GM21447 (cell line): ENCODE measurements at regions not wholly inside any gene's neighbourhood (a gene's known extent, or its start where the extent isn't known, plus 50 kb on each side); places are given as distances from the start of the nearest gene placed in this dataset.
"Not testable (repeated sequence)": the region's sequence is repeated elsewhere in the genome, so short reads cannot be mapped to it uniquely, and the experiment has no call there.

Source experiments
- ATAC-seq: cut with Tn5 transposase; IDR thresholded peaks from one replicate; pipeline ENCODE4 v1.9.1; 2021; ENCODE audit not compliant: unreplicated experiment

- no peak for ATAC-seq
These were observed 131.9 kb downstream of the NPR3 start for GRCh38 chr5:32842813-32843530.

DNA sequence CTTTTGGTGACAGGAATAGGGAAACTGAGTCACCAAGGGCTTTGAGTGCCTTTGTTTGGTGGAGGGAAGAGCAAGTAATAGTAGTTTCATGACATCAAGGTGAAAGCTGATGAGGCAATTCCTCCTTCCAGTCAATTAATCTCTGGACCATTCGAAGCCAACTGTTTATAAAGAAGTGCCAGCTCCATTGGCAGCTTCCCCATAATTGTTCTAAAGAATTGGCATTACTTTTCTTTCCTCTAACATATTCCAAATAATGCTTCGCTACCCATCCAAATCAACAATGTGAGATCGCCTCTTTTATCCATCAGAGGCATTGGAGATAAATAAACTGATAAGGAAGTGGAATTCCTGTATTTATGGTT is 132.4 kb downstream of the NPR3 start:
- ATAC-seq: no peak

- ATAC-seq: no peak
These were observed 134.1 kb downstream of the NPR3 start for GRCh38 chr5:32845171-32845570.

DNA sequence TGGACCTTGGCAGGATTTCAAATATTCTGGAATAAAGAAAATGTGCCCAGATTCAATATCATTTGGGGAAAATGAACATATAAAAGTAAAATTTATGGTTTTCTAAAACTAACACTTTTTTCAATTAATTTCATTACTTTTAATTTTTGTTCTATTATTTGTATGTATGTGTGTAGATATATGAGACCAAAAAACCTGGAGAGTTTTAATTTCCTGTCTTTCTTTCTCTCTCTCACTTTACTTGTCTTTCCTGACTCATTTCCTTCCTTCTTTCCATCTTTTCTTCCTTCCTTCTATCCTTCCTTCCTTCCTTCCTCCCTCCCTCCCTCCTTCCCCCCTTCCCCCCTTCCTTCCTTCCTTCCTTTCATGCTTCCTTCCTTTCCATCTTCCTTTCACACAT is 137.0 kb downstream of the NPR3 start:
- ATAC-seq: no peak

GRCh38 chr5:32848681-32849080 is 137.6 kb downstream of the NPR3 start:
- no peak for ATAC-seq

DNA sequence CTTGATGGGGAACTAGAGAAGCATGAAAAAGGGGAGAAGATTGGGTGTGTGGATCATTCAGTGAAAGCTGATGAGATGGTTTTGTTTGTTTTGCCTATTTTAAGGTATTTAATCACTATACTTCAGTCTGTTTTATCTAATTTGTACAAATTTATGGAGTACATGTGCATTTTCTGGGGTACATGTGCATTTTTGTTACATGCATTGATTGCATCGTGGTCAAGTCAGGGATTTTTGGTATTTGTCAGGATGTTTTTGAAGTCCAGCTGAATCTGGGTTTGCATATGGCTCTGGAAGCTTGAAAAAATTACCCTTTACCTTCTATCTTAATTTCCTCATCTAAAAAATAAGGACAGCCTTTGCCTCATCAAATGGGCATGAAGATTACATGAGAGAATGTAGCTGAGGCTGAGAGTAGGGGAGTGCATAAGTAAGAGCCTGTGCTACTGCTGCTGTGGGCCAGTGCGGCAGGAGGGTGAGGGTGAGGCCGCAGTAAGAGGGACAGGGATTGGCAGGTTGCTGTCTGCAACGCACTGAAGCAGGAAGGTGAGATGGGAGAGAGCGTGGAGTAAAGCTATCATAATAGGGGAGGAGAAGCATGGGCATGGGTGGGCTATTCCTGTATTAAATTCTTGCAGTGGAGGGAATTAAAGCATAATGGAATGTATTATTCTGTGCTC is 139.8 kb downstream of the NPR3 start:
- ATAC-seq: no peak

DNA sequence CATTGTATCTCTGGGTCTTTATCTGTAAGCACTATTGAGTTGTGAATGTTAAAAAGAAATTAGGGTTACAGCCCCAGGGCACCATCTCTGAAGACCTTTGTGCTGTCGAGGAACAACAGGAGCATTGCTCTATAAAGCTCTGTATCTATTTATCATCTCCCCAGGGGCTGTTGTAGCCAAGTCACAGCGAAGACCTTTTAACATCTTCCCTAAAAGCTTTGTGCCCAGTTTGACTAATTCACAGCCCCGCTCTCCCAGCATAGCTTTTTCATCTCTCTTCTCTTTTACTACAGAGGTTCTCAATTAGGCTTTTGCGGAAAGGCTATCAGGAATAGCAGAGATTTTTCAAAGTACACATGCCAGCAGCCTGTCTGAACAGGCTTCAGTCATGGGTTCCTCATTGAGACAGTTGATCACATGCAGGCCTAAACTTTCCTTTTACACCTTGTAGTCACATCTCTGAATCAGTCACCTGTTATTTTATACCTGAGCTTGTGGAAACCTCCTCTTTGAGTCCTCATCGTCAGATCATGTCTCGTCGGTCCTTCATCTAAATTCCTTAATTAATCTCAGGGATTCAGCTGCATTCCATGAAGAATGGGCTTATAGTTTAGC is 140.5 kb downstream of the NPR3 start:
- ATAC-seq: no peak

DNA sequence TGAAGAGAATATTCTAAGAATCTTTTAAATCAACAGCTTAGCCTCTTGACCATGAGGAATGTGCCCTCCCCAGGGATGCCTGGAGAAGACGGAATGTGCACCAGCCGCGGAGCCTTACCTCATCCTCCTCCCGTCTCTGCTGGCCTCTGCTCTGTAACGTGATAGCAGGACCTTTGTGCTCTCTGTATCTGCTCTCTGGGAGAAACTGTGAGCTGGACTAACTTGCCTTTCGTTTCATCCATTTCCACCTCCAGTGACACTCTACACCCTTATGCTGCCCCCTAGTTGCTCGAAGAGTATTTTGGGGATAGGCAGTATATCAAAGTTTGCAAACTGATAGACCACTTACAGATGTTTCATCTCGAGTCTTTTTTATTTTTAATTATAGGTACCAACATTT is 141.4 kb downstream of the NPR3 start:
- no peak for ATAC-seq

DNA sequence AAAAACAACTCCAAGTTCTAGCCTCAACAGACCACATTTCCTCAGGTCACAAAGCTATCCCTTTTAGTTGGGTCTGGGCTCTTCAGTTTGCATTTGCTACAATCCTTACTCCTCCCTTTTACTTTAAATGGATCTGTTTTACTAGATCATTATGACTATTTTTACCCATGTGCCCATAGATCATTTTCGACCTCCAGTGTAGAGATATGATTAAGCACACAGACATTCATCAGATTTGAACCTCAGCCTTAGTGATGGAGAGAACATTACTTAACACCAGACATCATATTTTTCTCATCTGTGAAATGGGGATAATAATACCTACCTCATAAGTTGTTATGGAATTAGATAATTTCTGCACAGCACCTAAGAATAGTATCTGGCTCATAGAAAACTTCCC is 141.9 kb downstream of the NPR3 start:
- no peak for ATAC-seq

DNA sequence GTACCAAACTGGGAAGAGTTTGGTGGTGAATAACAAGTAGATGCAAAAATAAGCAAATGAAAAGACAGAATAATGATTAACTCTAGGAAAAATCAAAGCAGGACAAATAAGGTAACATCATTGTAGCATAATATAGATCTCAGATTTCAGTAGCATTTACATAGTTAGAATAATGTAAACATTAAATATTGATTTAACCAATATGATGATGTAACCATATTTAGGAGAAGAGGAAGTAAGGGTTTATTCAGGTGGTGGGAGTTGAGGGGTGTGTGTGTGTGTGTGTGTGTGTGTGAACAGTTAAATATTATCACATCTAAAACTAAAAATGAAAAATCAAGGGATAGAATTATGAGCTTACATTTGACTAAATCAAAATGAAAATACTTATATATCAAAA is 143.4 kb downstream of the NPR3 start:
- ATAC-seq: no peak

GRCh38 chr5:32859211-32859641 is 148.1 kb downstream of the NPR3 start:
- no peak for ATAC-seq

GRCh38 chr5:32865475-32865874 is 154.4 kb downstream of the NPR3 start:
- ATAC-seq: no peak

DNA sequence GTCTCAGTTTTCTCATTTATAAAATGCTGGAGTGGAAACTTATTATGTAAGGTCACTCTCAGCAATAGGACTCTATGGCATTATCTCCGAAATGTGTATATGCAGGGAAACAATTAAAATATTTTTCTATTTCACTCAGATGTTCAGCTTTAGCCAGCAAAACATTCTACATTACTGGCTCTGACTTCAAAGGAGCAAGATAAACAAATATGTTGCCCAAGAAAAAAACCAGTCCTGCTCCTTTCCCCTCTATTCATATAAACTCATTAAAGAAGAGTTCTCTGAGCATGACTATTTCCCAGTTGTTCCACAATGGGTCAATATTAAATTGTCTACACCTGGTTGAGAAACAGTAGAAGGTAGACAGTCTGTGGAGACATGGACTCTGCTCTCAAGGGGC is 155.0 kb downstream of the NPR3 start:
- no peak for ATAC-seq

DNA sequence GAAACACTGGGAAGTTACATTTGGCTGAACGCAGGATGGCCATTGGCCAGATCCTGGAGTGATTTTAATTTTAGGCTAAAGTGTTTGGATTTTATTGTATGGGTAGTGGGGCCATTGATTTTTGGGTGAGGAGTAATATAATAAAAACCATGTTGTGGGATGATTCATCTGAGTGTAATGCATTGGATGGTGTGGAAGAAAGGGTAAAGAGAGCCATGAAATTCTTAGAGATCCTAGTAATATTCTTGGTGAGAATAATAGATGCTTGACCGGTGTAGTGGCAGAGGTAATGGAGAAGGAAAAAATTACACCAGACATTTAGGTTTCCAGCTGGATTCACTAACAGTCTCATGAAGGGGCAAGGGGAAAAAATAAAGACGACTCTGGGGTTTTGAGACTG is 158.1 kb downstream of the NPR3 start:
- no peak for ATAC-seq

- no peak for ATAC-seq
These were observed 165.7 kb downstream of the NPR3 start for GRCh38 chr5:32876791-32877190.

GRCh38 chr5:32879364-32879763 is 168.2 kb downstream of the NPR3 start:
- ATAC-seq: not testable (repeated sequence)

- ATAC-seq: no peak
These were observed 169.7 kb downstream of the NPR3 start for GRCh38 chr5:32880796-32881195.

DNA sequence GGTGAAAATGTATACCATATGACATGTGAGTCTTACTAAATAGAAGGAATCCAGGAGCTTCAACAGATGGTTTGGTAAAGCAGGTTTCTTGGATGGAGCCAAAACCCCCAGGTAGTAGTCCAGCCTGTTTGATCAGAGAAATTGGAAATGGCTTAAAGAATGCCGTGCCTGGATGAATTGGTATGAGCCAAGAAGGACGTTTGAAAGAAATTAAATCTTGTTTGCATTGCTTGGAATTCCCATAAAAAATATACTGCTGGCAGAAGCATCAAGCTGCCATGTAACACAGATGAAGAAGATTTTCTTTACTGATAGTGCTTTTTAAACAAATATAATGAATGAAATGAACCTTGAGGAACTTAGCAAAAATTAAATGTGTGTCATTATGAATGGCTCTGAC is 176.3 kb downstream of the NPR3 start:
- no peak for ATAC-seq

DNA sequence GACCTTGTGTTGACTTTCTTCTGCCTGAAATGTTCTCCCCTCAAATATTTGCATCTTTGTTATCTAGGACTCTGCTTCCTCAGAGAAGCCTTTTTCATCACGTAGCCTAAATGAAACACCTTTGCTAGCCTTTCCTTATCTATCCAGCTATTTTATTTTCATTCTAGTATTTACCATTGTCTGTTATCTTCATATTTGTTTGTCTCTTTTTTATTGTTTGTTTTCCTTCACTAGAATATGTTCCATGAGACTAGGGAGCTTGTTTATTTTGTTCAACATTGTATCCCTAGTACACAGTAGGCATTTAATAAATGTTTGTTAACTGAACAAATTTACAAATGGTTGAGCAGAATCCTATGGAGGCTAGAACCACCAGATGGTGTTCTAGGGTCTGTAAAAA is 178.0 kb downstream of the NPR3 start:
- no peak for ATAC-seq

DNA sequence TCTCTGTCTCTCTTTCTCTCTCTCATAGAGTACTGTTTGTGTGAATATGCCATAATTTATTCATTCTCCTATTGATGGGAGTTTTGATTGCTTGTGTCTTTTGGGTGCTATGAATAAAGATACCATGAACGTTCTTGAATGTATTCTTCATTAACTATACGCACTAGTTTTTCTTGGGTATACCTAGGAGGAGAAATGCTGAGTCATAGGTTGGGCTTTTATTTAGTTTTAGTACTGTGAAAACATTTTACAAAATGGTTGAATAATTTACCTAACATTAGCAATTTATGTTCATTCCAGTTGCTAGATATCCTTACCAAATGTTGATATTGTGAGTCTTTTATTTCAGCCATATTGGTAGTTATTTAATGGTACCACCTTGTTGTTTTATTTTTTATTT is 192.5 kb downstream of the NPR3 start:
- no peak for ATAC-seq

DNA sequence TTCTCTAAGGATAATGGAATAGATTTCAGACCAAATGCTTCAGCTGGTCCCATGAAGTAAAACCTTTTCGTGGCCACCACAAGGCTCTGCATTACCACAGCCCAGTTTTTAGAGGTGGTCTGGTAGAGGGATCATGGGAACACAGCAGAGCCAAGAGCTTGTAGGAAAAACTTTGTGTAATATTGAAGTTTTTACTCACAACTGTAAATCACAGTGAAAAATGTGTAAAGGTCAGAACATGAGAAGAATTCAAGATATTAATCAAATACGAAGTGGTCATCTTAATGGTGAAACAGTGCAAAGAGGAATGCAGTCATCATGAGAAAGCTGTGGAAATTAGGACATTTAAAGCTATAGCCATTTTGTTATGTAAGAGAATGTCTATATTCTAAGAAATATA is 197.5 kb downstream of the NPR3 start:
- ATAC-seq: no peak

DNA sequence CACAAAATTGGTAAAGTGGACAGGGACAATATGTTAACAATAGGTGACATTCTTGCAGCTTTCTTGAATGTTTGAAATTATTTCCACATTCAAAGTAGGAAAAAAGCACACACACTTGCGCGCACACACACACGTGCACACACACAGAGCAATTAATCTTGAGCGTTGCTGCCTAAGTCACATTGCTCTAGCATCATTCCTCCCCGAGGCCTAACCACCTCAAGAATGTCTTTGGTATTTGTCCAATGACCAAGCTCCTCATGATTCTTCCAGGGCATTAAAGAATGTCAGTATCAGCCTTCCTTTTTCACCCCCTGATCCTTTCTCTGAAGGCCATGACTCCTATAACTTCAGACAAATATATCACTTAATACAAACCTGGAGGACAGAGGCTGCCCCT is 198.1 kb downstream of the NPR3 start:
- no peak for ATAC-seq
